ENCODE measurements at regions not wholly inside any gene's neighbourhood (a gene's known extent, or its start where the extent isn't known, plus 50 kb on each side); places are given as distances from the start of the nearest gene placed in this dataset.
A peak's percentile ranks its signal among the peaks of the same experiment; 100 is the strongest.

DNA sequence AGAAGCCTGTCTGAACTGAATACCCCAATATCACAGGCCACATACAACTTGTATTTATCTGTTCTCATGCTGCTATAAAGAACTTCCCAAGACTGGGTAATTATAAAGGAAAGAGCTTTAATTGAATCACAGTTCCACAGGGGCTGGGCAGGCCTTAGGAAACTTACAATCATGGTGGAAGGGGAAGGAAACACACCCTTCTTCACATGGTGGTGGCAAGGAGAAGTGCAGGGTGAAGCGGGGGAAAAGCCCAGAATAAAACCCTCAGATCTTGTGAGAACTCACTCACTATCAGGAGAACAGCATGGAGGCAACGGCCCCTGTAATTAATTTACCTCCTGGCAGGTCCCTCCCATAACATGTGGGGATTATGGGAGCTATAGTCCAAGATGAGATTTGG is 50.3 kb upstream of the FNDC1 start:
- no peak for DNase-seq

DNA sequence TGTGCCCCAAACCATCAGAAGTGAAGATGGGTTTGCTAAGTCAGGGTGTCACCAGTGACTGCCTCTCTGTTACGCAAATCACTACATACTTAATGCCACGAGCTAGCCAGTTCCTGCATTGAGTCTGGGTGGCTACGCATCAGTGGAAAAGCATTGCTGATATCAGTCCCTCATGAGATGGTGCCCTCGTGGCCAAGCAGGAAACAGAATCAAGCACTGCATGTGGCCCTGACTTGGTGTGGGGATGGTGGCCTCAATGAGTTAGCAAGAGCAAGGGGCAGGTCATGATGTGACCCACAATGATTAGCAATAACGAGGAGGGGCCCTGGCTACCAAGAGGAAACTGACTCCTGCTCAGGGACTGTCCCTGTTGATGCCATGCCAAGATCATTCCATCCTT is 51.6 kb upstream of the FNDC1 start:
- DNase-seq: no peak

GRCh38 chr6:159117046-159117445 is 52.2 kb upstream of the FNDC1 start:
- DNase-seq: no peak

DNA sequence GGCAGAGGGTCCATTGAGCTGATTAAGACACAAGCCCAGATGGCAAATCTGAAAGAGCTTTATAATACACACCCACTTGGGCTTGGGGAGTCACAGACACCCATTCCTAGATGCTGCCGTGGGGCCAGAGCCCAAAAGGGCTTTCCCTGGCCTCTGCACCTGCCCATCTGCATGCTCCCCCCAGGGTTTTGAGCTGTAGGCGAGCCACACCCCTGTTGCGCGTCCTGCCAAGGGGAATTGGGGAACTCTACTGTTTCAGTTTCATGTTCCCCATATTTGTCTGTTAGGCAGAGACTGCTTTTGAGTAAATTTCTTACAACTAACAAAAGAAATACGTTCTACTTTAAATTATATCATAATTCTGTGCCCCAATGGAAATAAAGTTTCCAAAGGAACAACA is 52.9 kb upstream of the FNDC1 start:
- no peak for DNase-seq

DNA sequence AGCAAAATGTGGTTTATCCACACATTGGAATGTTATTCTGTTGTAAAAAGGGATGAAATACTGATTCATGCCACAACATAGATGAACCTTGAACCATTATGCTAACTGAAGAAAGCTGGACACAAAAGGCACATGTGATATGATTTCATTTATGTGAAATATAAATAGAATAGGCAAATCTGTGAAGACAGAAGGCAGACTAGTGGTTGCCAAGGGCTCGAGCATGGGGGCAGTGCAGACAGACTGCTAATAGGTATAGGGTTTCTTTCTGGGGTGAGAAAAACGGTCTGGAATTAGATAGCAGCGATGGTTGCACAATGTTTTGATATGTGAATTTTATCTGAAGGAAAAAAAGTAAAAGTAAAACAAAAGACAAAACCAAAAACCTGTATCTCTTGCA is 54.6 kb upstream of the FNDC1 start:
- DNase-seq: no peak

- DNase-seq: no peak
These were observed 56.0 kb upstream of the FNDC1 start for GRCh38 chr6:159113223-159113622.

GRCh38 chr6:159112714-159113113 is 56.5 kb upstream of the FNDC1 start:
- DNase-seq: no peak

- DNase-seq: no peak
These were observed 58.5 kb upstream of the FNDC1 start for GRCh38 chr6:159110748-159111147.

DNA sequence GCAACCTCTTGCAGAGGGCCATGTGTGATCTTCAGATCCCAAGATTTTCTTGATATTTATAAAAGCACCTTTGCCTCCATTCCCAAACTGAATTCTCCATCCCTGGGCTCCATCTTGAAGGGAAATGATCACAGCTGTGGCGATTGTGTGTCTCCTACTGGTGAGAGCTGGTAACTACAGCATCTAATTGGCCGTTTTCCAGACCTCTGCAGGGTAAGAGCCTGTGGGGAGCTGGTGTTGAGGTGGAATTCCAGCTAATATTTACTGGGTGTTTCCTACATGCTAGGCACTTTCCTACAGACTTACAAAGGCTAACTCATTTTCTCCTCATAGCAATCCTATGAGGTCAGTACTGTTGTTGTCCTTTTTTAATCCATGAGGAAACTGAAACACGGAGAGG is 59.2 kb upstream of the FNDC1 start:
- no peak for DNase-seq

DNA sequence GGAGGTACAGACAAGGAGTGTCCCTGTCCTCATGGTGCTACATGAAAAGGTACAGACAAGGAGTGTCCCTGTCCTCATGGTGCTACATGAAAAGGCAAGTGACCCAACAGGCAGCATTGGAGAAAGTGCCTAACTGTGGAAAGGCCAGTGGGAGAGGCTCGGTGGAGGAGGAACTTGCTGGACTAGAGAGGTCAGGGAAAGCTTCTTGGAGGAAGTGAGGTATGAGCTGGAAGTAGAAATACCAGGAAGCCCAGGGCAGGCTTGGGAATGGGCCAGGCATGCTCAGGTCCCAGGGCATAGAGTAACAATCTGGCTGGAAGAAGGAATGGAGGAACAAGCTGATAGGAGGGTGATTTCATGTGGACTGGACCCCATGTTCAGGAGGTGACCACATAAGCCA is 59.8 kb upstream of the FNDC1 start:
- no peak for DNase-seq

GRCh38 chr6:159108426-159108985 is 60.7 kb upstream of the FNDC1 start:
- DNase-seq: no peak

- DNase-seq: no peak
These were observed 61.5 kb upstream of the FNDC1 start for GRCh38 chr6:159107451-159108260.

DNA sequence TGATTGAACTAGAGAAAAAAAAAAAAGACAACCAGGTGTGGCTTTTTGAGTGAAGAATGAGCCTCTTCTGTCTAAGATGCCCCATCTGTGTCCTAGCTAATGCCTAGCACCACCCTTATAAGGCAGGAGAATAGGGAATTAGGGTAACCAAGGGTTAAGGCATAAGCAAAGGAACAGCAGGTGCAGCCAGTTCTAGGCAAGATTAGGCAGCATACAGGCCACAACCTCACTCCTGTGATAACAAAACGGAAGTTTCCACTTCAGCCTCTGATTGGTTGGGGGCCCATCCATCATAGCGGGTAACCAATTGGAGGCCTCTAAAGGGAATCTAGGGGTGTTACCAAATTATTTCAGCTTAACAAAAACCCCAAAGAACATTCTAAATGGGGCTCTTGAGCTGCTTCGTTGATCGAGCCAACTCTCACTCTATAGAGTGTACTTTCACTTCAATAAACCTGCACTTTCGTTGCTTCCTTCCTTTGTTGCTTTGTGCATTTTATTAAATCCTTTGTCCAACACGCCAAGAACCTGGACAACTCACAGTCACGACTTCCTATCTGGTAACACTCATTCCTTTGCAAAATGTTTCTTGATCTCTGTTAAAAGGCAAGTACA is 61.9 kb upstream of the TAGAP start:
- DNase-seq: peak; percentile 38

GRCh38 chr6:159105716-159106115 is 60.9 kb upstream of the TAGAP start:
- DNase-seq: no peak

DNA sequence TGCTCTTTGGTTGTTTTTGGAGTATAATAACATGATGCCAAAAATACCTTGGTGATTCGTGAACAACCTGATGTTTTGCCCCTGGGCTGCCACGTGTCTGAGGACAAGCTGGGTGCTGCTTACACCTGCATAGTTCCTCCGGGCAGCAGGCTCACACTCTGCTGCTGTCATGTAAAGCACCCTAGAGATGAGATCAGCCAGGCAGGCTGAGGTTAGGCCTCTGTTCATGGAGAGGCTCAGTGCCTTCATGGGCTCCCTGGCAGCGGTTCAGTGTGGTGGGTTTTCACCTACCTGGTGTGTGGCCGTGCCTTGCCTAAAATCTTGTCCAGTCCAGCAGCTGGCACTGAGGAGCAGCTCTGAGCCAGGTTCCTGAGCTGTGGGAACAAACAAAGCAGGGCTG is 60.1 kb upstream of the TAGAP start:
- DNase-seq: no peak

GRCh38 chr6:159104163-159104925 is 59.6 kb upstream of the TAGAP start:
- no peak for DNase-seq

- no peak for DNase-seq
These were observed 58.8 kb upstream of the TAGAP start for GRCh38 chr6:159103396-159104162.

- DNase-seq: no peak
These were observed 57.8 kb upstream of the TAGAP start for GRCh38 chr6:159102373-159103160.

GRCh38 chr6:159101656-159102055 is 56.9 kb upstream of the TAGAP start:
- DNase-seq: no peak

DNA sequence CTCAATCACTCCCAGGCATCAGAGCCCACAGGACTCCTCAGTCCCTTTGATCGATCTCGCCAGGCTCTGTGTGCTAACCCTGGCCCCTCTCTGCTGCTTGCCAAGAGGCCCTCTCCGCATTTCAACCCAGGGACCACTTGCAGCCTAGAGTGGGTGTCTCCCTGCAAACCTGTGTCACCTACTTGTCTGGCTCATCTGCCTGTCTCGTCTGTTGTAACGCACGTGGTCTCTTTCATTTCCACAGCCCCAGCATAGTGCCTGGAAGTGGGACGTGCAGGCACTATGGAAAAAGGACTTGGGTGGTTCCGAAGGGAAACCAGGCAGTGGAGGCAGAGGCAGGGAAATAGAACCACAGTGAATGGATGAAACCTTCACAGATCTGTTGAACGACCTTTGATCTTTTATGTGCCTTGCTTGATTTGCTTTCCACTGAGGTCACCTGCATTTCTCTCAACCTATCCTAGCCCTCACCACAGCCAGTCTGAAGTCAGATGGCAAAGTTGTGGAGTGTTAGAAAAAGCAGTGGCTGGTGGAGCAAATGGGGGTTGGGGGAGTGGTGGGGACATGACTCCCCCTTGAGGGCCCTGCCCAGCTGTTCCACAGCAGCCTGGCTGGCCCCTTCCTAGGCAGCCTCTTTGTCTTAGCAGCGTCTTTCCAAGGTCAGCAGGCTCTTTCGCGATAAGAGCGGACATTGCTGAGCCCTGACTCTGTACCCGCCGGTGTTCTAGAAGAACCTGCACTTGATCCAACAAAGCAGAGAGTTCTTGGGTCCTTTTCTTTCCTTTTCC is 55.8 kb upstream of the TAGAP start:
- no peak for DNase-seq

GRCh38 chr6:159099961-159100360 is 55.2 kb upstream of the TAGAP start:
- no peak for DNase-seq
